HCT116 (cell line): ENCODE measurements at regions not wholly inside any gene's neighbourhood (a gene's known extent, or its start where the extent isn't known, plus 50 kb on each side); places are given as distances from the start of the nearest gene placed in this dataset.

Experiments used
- ATAC-seq: fragments of 200-7000 bp; cut with Tn5 transposase; 2 replicates; pipeline ENCODE4 v1.9.1; 2020; ENCODE audit warnings: mild to moderate bottlenecking, moderate library complexity
- BruUV-seq: library from RNA; stranded (reverse); fragments of 400-500 nt; replicated peaks from 2 replicates; lab custom pipeline; 2021; lab: Mats Ljungman, UMichigan
- CTCF ChIA-PET: fragments of 300-600 bp; sonication (Branson Sonifier 250); formaldehyde crosslinking; loops from one replicate; lab custom pipeline; 2021; ENCODE audit warnings: antibody characterized with exemption; lab: Charles Lee
- POLR2A ChIA-PET: fragments of 300-600, 350-600 bp; sonication (Branson Sonifier 250); formaldehyde crosslinking; loops from one replicate; lab custom pipeline; 2021; ENCODE audit warnings: antibody characterized with exemption; lab: Charles Lee
- RAD21 ChIA-PET, 2 experiments: fragments of 300-600 bp; sonication (Branson Sonifier 250); formaldehyde crosslinking; loops; one replicate each; lab custom pipeline; 2023; ENCODE audit warnings: low total read pairs in 2 of 2; ENCODE audit not compliant: uncharacterized antibody in 2 of 2, unreplicated experiment in 2 of 2, low non-redundant PET in 1 of 2; lab: Charles Lee
- DNase-seq: peaks from one replicate; pipeline ENCODE4 v3.0.0-alpha.2; 2010; ENCODE audit warnings: low read depth, low spot score
- H2AFZ ChIP-seq: fragments of 200-600 bp; shearing (Covaris generic), sonication (generic); 2 replicates; pipeline ENCODE4 v1.6.1; 2017; ENCODE audit warnings: low read depth, mixed run types, mixed read lengths, antibody characterized with exemption, low read length; ENCODE audit not compliant: poor library complexity, severe bottlenecking
- H3K27ac ChIP-seq: 2 replicates; pipeline ENCODE4 v1.5.1; 2012; ENCODE audit warnings: low read depth, low read length
- H3K27me3 ChIP-seq: fragments of 200-600 bp; sonication (generic); 2 replicates; pipeline ENCODE4 v1.6.1; 2016; ENCODE audit warnings: mixed run types, low read length, mixed read lengths; ENCODE audit not compliant: insufficient read depth
- H3K36me3 ChIP-seq, 2 experiments: fragments of 200-500 bp in 1 of 2; fragments of 200-600 bp in 1 of 2; sonication (Bioruptor generic) in 1 of 2; sonication (generic) in 1 of 2; 2 replicates each; pipeline versions ENCODE4 v1.5.1 to v1.6.1; 2014 to 2016; ENCODE audit warnings: low read length in 2 of 2, inconsistent platforms in 1 of 2, mixed read lengths in 1 of 2, mixed run types in 1 of 2; ENCODE audit not compliant: insufficient read depth in 2 of 2, control insufficient read depth in 1 of 2
- H3K4me1 ChIP-seq, 2 experiments: fragments of 200-600 bp in 1 of 2; sonication (generic) in 1 of 2; 2 replicates each; pipeline versions ENCODE4 v1.5.1 to v1.6.1; 2012 to 2017; ENCODE audit warnings: low read length in 2 of 2, inconsistent platforms in 1 of 2, mild to moderate bottlenecking in 1 of 2, mixed read lengths in 1 of 2, mixed run types in 1 of 2, moderate library complexity in 1 of 2; ENCODE audit not compliant: insufficient read depth in 2 of 2, control insufficient read depth in 1 of 2
- H3K4me2 ChIP-seq: fragments of 200-600 bp; sonication (generic); 2 replicates; pipeline ENCODE4 v1.6.1; 2017; ENCODE audit warnings: mixed run types, low read length, mixed read lengths
- H3K4me3 ChIP-seq, 2 experiments: fragments of 200-600 bp in 1 of 2; sonication (generic) in 1 of 2; replicated peaks in 1 of 2; 2 replicates each; pipeline ENCODE4 v1.5.1; 2011 to 2016; ENCODE audit warnings: low read length in 2 of 2, control low read depth in 1 of 2, low read depth in 1 of 2, mild to moderate bottlenecking in 1 of 2, mixed read lengths in 1 of 2, mixed run types in 1 of 2
- H3K79me2 ChIP-seq: fragments of 200-600 bp; sonication (generic); 2 replicates; pipeline ENCODE4 v1.6.1; 2017; ENCODE audit warnings: mild to moderate bottlenecking, mixed run types, low read length, moderate library complexity, mixed read lengths; ENCODE audit not compliant: insufficient read depth
- H3K9ac ChIP-seq: fragments of 200-600 bp; sonication (generic); 2 replicates; pipeline ENCODE4 v1.6.1; 2016; ENCODE audit warnings: low read length, mixed read lengths
- H3K9me2 ChIP-seq: fragments of 200-600 bp; sonication (generic), shearing (Covaris generic); 2 replicates; pipeline ENCODE4 v1.6.1; 2017; ENCODE audit warnings: mixed run types, mild to moderate bottlenecking, moderate library complexity; ENCODE audit not compliant: insufficient read depth
- H3K9me3 ChIP-seq, 2 experiments: fragments of 200-500 bp in 1 of 2; fragments of 200-600 bp in 1 of 2; sonication (Bioruptor generic) in 1 of 2; sonication (generic) in 1 of 2; 2 replicates each; pipeline ENCODE4 v1.6.1; 2014 to 2017; ENCODE audit warnings: low read length in 2 of 2, mixed read lengths in 2 of 2, inconsistent platforms in 1 of 2, low read depth in 1 of 2, mild to moderate bottlenecking in 1 of 2, mixed run types in 1 of 2, moderate library complexity in 1 of 2; ENCODE audit not compliant: control insufficient read depth in 1 of 2, insufficient read depth in 1 of 2
- H4K20me1 ChIP-seq: fragments of 200-600 bp; sonication (generic), shearing (Covaris generic); 2 replicates; pipeline ENCODE4 v1.6.1; 2017; ENCODE audit warnings: mixed run types, mild to moderate bottlenecking, moderate library complexity; ENCODE audit not compliant: insufficient read depth
- ATF3 ChIP-seq: IDR thresholded peaks from 2 replicates; pipeline ENCODE4 v1.6.1; 2012
- CEBPB ChIP-seq: IDR thresholded peaks from 2 replicates; pipeline ENCODE4 v1.6.1; 2012; ENCODE audit warnings: low read depth
- CTCF ChIP-seq, 3 experiments: fragments of 200-600 bp in 1 of 3; sonication (generic) in 1 of 3; IDR thresholded peaks in 2 of 3; conservative IDR thresholded peaks in 1 of 3; 2 replicates each; pipeline ENCODE4 v1.5.1; 2012 to 2017; ENCODE audit warnings: low read depth in 2 of 3, low read length in 2 of 3, antibody characterized with exemption in 1 of 3, borderline replicate concordance in 1 of 3, control low read depth in 1 of 3, mild to moderate bottlenecking in 1 of 3, mixed read lengths in 1 of 3, mixed run types in 1 of 3, moderate library complexity in 1 of 3; ENCODE audit not compliant: insufficient read depth in 1 of 3
- EGR1 ChIP-seq: IDR thresholded peaks from 2 replicates; pipeline ENCODE4 v1.6.1; 2012; ENCODE audit warnings: low read depth
- EZH2 ChIP-seq: fragments of 200-600 bp; sonication (generic); IDR thresholded peaks from 2 replicates; pipeline ENCODE4 v1.6.1; 2017; ENCODE audit warnings: antibody characterized with exemption, mixed run types
- EZH2phosphoT487 ChIP-seq: fragments of 200-600 bp; IDR thresholded peaks from 2 replicates; pipeline ENCODE4 v1.6.1; 2018; ENCODE audit warnings: antibody characterized with exemption, borderline replicate concordance
- MAX ChIP-seq: IDR thresholded peaks from 2 replicates; pipeline ENCODE4 v1.6.1; 2012
- POLR2A ChIP-seq: IDR thresholded peaks from 2 replicates; pipeline ENCODE4 v1.7.0; 2011; ENCODE audit warnings: borderline replicate concordance; ENCODE audit not compliant: insufficient read depth, insufficient read length; ENCODE audit errors: extremely low read depth
- POLR2AphosphoS5 ChIP-seq: IDR thresholded peaks from 2 replicates; pipeline ENCODE4 v1.6.1; 2011; ENCODE audit warnings: mild to moderate bottlenecking, low read depth, low read length, moderate library complexity
- REST ChIP-seq: IDR thresholded peaks from 2 replicates; pipeline ENCODE4 v1.6.1; 2012; ENCODE audit warnings: low read depth
- TCF7L2 ChIP-seq: IDR thresholded peaks from 2 replicates; pipeline ENCODE4 v1.7.0; 2011; ENCODE audit warnings: borderline replicate concordance, inconsistent platforms; ENCODE audit not compliant: insufficient read depth, insufficient read length; ENCODE audit errors: extremely low read depth
- YY1 ChIP-seq: IDR thresholded peaks from 2 replicates; pipeline ENCODE4 v1.6.1; 2011; ENCODE audit warnings: low read length, low read depth, moderate library complexity, mild to moderate bottlenecking; ENCODE audit not compliant: insufficient replicate concordance; ENCODE audit errors: extremely low read depth
- ZFX ChIP-seq: fragments of 450-650 bp; IDR thresholded peaks from 2 replicates; pipeline ENCODE4 v1.6.1; 2017
- intact Hi-C: fragments of 100-400 bp; cut with micrococcal nuclease; formaldehyde crosslinking; loops from 2 replicates; pipeline ENCODE4 v1.10.0; 2022

GRCh38 chrX:131199091-131199490 lies 90.0 kb downstream of the IGSF1 start:
- Histone ChIP-seq H4K20me1 (no peaks in the 10 kb centered on the region), H3K27me3 (no peaks in the 10 kb centered on the region), H3K4me3 (no peak overlapping the region), H3K4me1 (no peaks in the 10 kb centered on the region), H3K9ac (no peak overlapping the region), H3K36me3 (no peaks in the 10 kb centered on the region), H3K4me2 (no peak overlapping the region), H3K9me2 (no peaks in the 10 kb centered on the region), H3K9me3 (no peaks in the 10 kb centered on the region), H3K27ac (no peak overlapping the region), H2AFZ (no peak overlapping the region), H3K79me2 (no peaks in the 10 kb centered on the region)
- CTCF ChIA-PET, result no interaction called here
- no TSS peak for BruUV-seq
- ATAC-seq (no peak), DNase-seq (no peak)
- no peak for TF ChIP-seq ATF3
- TF ChIP-seq CTCF (IDR thresholded peaks at IDR 0.05 in 2 of 3, conservative IDR thresholded peaks at IDR 0.05 in 1 of 3; ENCODE audit: borderline replicate concordance in 1 of 3, insufficient read depth in 1 of 3, low read depth in 2 of 3, low read length in 2 of 3), result no peak
- no peak for TF ChIP-seq POLR2A
- TF ChIP-seq ZFX, result no peak
- no peak for TF ChIP-seq POLR2AphosphoS5
- RAD21 ChIA-PET, result no interaction called here
- intact Hi-C loops, result no loop called here
- POLR2A ChIA-PET, result no interaction called here

- Histone ChIP-seq H3K4me3 (no peak overlapping the region), H3K27me3 (no peaks in the 10 kb centered on the region), H3K79me2 (no peaks in the 10 kb centered on the region), H4K20me1 (no peaks in the 10 kb centered on the region), H3K9ac (no peak overlapping the region), H3K9me2 (no peaks in the 10 kb centered on the region), H3K4me2 (no peak overlapping the region), H3K36me3 (no peaks in the 10 kb centered on the region), H2AFZ (no peak overlapping the region), H3K27ac (no peak overlapping the region), H3K4me1 (no peaks in the 10 kb centered on the region), H3K9me3 (no peaks in the 10 kb centered on the region)
- DNase-seq (no peak), ATAC-seq (no peak)
- POLR2A ChIA-PET, result no interaction called here
- intact Hi-C loops, result no loop called here
- CTCF ChIA-PET, result no interaction called here
- BruUV-seq, result no TSS peak
- RAD21 ChIA-PET, result no interaction called here
- no peak for TF ChIP-seq EZH2
- TF ChIP-seq TCF7L2, result no peak
- TF ChIP-seq EGR1, result no peak
- TF ChIP-seq MAX, result no peak
- TF ChIP-seq REST, result no peak
- no peak for TF ChIP-seq YY1
- no peak for TF ChIP-seq EZH2phosphoT487
- TF ChIP-seq CEBPB, result no peak
Measured at GRCh38 chrX:131187206-131187605, 101.9 kb downstream of the IGSF1 start.
